ENCODE measurements at regions not wholly inside any gene's neighbourhood (a gene's known extent, or its start where the extent isn't known, plus 50 kb on each side); places are given as distances from the start of the nearest gene placed in this dataset.

- TF ChIP-seq CTCF (IDR thresholded peaks at IDR 0.05; ENCODE audit: poor library complexity) (no peak), EZH2phosphoT487 (IDR thresholded peaks at IDR 0.05; ENCODE audit: low read depth, severe bottlenecking, unreplicated experiment) (no peak), EZH2 (IDR thresholded peaks at IDR 0.05; ENCODE audit: borderline replicate concordance) (no peak)
These were observed 362.7 kb upstream of the SFSWAP start for GRCh38 chr12:131348231-131348630.
